ENCODE measurements at regions not wholly inside any gene's neighbourhood (a gene's known extent, or its start where the extent isn't known, plus 50 kb on each side); places are given as distances from the start of the nearest gene placed in this dataset.

GRCh38 chr1:83794384-83794783, 204.5 kb downstream of the TTLL7 start:
- H3K4me3 ChIP-seq (ENCODE audit: low read length in 3 of 3): no peak overlapping the region
- H3K9ac ChIP-seq (ENCODE audit: low read length in 3 of 3): no peak overlapping the region
- no peak overlapping the region for H3K27ac ChIP-seq (ENCODE audit: low read depth in 2 of 2, low read length in 2 of 2)
- intact Hi-C loops (cut with DNase I): no loop called here
- DNase-seq: no peak
- FAIRE-seq: no peak
- H3K9me3 ChIP-seq (ENCODE audit: control insufficient read depth in 2 of 3, insufficient read depth in 1 of 3, low read length in 3 of 3): no peaks in the 10 kb centered on the region
- H3K4me1 ChIP-seq (ENCODE audit: control insufficient read depth in 2 of 3, insufficient read depth in 2 of 3, low read depth in 1 of 3, low read length in 3 of 3): no peaks in the 10 kb centered on the region
- no peaks in the 10 kb centered on the region for H3K36me3 ChIP-seq (ENCODE audit: control insufficient read depth in 2 of 3, insufficient read depth in 3 of 3, low read length in 3 of 3)
- no peak for TF ChIP-seq CTCF (IDR thresholded peaks at IDR 0.05; ENCODE audit: borderline replicate concordance, extremely low read depth, insufficient read depth)
- no peaks in the 10 kb centered on the region for H3K27me3 ChIP-seq (ENCODE audit: control insufficient read depth, insufficient read depth, low read length)

- Histone ChIP-seq H3K27me3 (ENCODE audit: control insufficient read depth, insufficient read depth, low read length) (no peaks in the 10 kb centered on the region), H3K36me3 (ENCODE audit: control insufficient read depth in 2 of 3, insufficient read depth in 3 of 3, low read length in 3 of 3) (no peaks in the 10 kb centered on the region), H3K9me3 (ENCODE audit: control insufficient read depth in 2 of 3, insufficient read depth in 1 of 3, low read length in 3 of 3) (no peaks in the 10 kb centered on the region), H3K4me1 (ENCODE audit: control insufficient read depth in 2 of 3, insufficient read depth in 2 of 3, low read depth in 1 of 3, low read length in 3 of 3) (no peaks in the 10 kb centered on the region), H3K4me3 (ENCODE audit: low read length in 3 of 3) (no peak overlapping the region), H3K27ac (ENCODE audit: low read depth in 2 of 2, low read length in 2 of 2) (no peak overlapping the region), H3K9ac (ENCODE audit: low read length in 3 of 3) (no peak overlapping the region)
- FAIRE-seq: no peak
- TF ChIP-seq CTCF (IDR thresholded peaks at IDR 0.05; ENCODE audit: borderline replicate concordance, extremely low read depth, insufficient read depth): no peak
- intact Hi-C loops (cut with DNase I): no loop called here
- no peak for DNase-seq
Observed at GRCh38 chr1:83791821-83792437, 207.0 kb downstream of the TTLL7 start.

GRCh38 chr1:83790446-83790845, 208.5 kb downstream of the TTLL7 start:
- Histone ChIP-seq H3K27ac (ENCODE audit: low read depth in 2 of 2, low read length in 2 of 2) (no peak overlapping the region), H3K4me1 (ENCODE audit: control insufficient read depth in 2 of 3, insufficient read depth in 2 of 3, low read depth in 1 of 3, low read length in 3 of 3) (no peaks in the 10 kb centered on the region), H3K27me3 (ENCODE audit: control insufficient read depth, insufficient read depth, low read length) (no peaks in the 10 kb centered on the region), H3K9me3 (ENCODE audit: control insufficient read depth in 2 of 3, insufficient read depth in 1 of 3, low read length in 3 of 3) (no peaks in the 10 kb centered on the region), H3K36me3 (ENCODE audit: control insufficient read depth in 2 of 3, insufficient read depth in 3 of 3, low read length in 3 of 3) (no peaks in the 10 kb centered on the region), H3K9ac (ENCODE audit: low read length in 3 of 3) (no peak overlapping the region), H3K4me3 (ENCODE audit: low read length in 3 of 3) (no peak overlapping the region)
- intact Hi-C loops (cut with DNase I): no loop called here
- no peak for TF ChIP-seq CTCF (IDR thresholded peaks at IDR 0.05; ENCODE audit: borderline replicate concordance, extremely low read depth, insufficient read depth)
- no peak for DNase-seq
- no peak for FAIRE-seq
